ENCODE measurements at regions not wholly inside any gene's neighbourhood (a gene's known extent, or its start where the extent isn't known, plus 50 kb on each side); places are given as distances from the start of the nearest gene placed in this dataset.

GRCh38 chr1:86296305-86297205 lies 99.6 kb downstream of the ODF2L start:
- TF ChIP-seq CUX1 (IDR thresholded peaks at IDR 0.05; ENCODE audit: insufficient replicate concordance, low read depth, low read length) (no peak), CHD1 (IDR thresholded peaks at IDR 0.05; ENCODE audit: low read depth, low read length) (no peak), ZNF217 (IDR thresholded peaks at IDR 0.05) (no peak), REST (IDR thresholded peaks at IDR 0.05; ENCODE audit: low read depth, low read length) (no peak), FOXM1 (IDR thresholded peaks at IDR 0.05; ENCODE audit: low read depth, low read length) (no peak), CBX5 (IDR thresholded peaks at IDR 0.05; ENCODE audit: low read depth) (no peak), RAD21 (IDR thresholded peaks at IDR 0.05; ENCODE audit: insufficient read depth, low read depth, low read length) (no peak), SREBF1 (IDR thresholded peaks at IDR 0.05; ENCODE audit: low read length) (no peak), IRF5 (IDR thresholded peaks at IDR 0.05; ENCODE audit: borderline replicate concordance) (no peak), STAT1 (conservative IDR thresholded peaks at IDR 0.05) (no peak)
- H3K36me3 ChIP-seq (ENCODE audit: control insufficient read depth in 2 of 2, insufficient read depth in 2 of 2, low read length in 1 of 2) = no peaks in the 10 kb centered on the region
- intact Hi-C loops (cut with micrococcal nuclease; ENCODE audit: unreplicated experiment) = no loop called here
- POLR2A ChIA-PET = no interaction called here
- no peak for FAIRE-seq
- H3K4me3 ChIP-seq = no peak overlapping the region
- H3K9me3 ChIP-seq (replicated peaks; ENCODE audit: control insufficient read depth, insufficient read depth, low read length) = no peaks in the 10 kb centered on the region
- no peak overlapping the region for H2AFZ ChIP-seq (ENCODE audit: control insufficient read depth, low read depth, low read length)
- ATAC-seq = no peak
- no peaks in the 10 kb centered on the region for H4K20me1 ChIP-seq (ENCODE audit: control insufficient read depth, insufficient read depth)
- SMC1A ChIA-PET (ENCODE audit: uncharacterized antibody, unreplicated experiment) = no interaction called here
- no peak overlapping the region for H3K27ac ChIP-seq (ENCODE audit: control insufficient read depth, insufficient read depth)
- H3K4me1 ChIP-seq (ENCODE audit: control insufficient read depth, insufficient read depth, low read length) = no peaks in the 10 kb centered on the region
- no peaks in the 10 kb centered on the region; a peak in 1 of 4 replicates for H3K27me3 ChIP-seq (replicated peaks in 1 of 2; ENCODE audit: control insufficient read depth in 2 of 2, insufficient read depth in 2 of 2, low read length in 1 of 2)
- BruUV-seq (replicated peaks) = no TSS peak
- no peak overlapping the region for H3K4me2 ChIP-seq (ENCODE audit: control insufficient read depth, insufficient read depth)
- WGBS (ENCODE audit: insufficient coverage, insufficient replicate concordance, low lambda C conversion rate, missing lambda C conversion rate) = 32% methylated on average over 7 of the region's 7 CpGs
- H3K79me2 ChIP-seq (ENCODE audit: control insufficient read depth, insufficient read depth, low read length) = no peaks in the 10 kb centered on the region
- RAD21 ChIA-PET (ENCODE audit: unreplicated experiment) = no interaction called here
- CTCF ChIA-PET = no interaction called here
- DNase-seq (ENCODE audit: low read depth, low spot score) = no peak
- in situ Hi-C loops (cut with MboI) = no loop called here
- H3K9ac ChIP-seq (ENCODE audit: control insufficient read depth, insufficient read depth, low read length) = no peak overlapping the region
